GM20000 (cell line): ENCODE measurements at regions not wholly inside any gene's neighbourhood (a gene's known extent, or its start where the extent isn't known, plus 50 kb on each side); places are given as distances from the start of the nearest gene placed in this dataset.

Source experiments
- DNase-seq: peaks from one replicate; pipeline ENCODE4 v3.0.0; 2012; ENCODE audit warnings: low spot score
- CTCF ChIP-seq: IDR thresholded peaks from 2 replicates; pipeline ENCODE4 v1.5.1; 2012; ENCODE audit warnings: mild to moderate bottlenecking, control low read depth; ENCODE audit errors: extremely low read depth, missing control alignments

GRCh38 chr6:40816601-40817000 lies 222.4 kb downstream of the UNC5CL start:
- TF ChIP-seq CTCF, result no peak
- DNase-seq, result no peak

DNA sequence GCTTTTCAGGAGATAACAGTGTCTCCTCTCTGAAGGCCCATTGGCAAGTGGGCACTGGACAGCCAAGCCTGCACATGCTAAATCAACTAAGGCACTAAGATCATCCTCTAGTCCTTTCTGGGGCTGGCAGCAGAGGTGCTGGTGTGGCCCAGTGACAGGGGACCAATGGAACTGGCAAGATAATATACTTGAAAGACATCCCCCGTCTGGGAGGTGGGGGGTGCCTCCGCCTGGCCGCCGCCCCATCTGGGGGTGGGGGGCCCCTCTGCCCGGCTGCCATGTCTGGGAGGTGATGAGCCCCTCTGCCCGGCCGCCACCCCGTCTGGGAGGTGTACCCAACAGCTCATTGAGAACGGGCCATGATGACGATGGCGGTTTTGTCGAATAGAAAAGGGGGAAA lies 223.3 kb downstream of the UNC5CL start:
- no peak for DNase-seq
- no peak for TF ChIP-seq CTCF

DNA sequence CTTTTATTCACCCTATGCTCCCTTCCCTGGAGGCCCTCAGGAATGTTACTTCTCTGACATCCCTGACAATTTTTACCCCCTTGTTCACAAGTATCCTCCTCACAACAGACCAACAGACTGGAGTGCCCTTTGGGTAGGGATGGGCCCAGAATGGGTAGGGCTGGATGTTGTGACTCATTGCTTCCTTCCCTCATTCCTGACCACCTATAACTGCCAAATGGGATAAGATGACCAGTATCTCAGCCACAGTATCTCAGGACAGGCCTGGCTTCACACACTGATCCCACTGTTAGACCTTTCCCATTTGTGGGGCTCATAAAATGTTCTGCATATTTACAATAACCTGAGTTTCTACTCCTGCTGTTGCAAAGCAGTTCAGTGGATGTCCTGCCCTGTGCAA lies 223.0 kb upstream of the LRFN2 start:
- TF ChIP-seq CTCF, result no peak
- no peak for DNase-seq

GRCh38 chr6:40809627-40810026 lies 222.5 kb upstream of the LRFN2 start:
- no peak for DNase-seq
- no peak for TF ChIP-seq CTCF

DNA sequence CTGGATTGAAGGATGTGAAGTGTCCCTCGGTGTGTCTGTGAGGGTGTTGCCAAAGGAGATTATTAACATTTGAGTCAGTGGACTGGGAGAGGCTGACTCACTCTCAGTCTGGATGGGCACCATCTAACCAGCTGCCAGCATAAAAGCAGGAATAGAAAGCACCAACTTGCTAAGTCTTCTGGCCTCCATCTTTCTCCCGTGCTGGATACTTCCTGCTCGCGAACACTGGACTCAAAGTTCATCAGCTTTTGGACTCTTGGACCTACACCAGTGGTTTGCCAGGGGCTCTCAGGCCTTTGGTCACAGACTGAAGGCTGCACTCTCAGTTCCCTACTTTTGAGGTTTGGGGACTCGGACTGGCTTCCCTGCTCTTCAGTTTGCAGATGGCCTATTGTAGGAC lies 220.3 kb upstream of the LRFN2 start:
- DNase-seq, result no peak
- TF ChIP-seq CTCF, result no peak

DNA sequence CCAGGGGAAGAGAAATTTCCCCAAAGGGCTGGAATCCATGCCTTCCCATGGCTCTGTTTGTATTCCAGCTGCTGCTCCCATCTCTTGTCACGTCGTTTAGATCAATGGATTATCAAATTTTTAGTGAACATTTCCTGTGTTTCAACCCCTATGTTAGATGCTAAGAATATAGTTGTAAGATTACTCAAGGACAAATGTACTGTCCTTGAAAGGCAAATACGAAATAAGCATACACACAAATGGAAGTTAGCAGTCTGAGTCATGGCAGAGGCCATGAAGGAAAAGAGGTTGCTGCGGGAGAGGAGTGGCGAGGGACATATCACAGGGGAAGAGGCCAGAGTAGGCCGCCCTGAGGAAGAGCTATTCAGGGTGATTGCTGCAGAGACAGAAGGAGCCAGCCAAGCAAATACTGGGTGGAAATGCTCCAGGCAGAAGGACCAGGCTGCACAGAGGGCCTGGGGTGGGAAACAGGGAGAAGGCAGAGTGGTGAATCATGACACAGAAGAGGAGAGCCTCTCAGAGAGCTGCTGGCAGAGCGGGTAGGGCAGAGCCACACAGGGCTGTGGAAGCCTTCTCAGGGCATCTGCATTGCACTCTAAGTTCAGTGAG lies 219.2 kb upstream of the LRFN2 start:
- TF ChIP-seq CTCF, result no peak
- no peak for DNase-seq

DNA sequence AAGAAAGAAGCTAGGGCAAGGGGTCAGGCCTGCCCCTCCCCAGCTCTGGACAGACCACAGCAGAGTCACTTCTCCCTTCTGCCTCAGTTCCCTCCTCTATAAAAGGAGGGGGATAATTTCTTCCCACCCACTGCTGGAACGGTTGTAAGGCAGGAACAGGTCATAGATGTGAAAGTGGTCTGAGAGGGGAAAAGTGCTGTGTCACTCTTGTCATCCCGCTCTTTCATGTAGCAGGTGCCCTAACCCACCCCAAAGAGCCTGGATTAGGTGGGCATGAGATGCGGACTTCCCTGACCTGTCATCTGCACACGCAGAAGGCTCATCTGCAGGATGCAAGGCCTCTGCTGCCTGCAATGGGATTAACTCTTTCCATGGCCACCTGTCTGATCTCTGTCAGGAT lies 218.2 kb upstream of the LRFN2 start:
- no peak for DNase-seq
- no peak for TF ChIP-seq CTCF
